HG02884 (cell line): ENCODE measurements at regions not wholly inside any gene's neighbourhood (a gene's known extent, or its start where the extent isn't known, plus 50 kb on each side); places are given as distances from the start of the nearest gene placed in this dataset.

Experiments
- ATAC-seq: cut with Tn5 transposase; IDR thresholded peaks from one replicate; pipeline ENCODE4 v1.9.1; 2021; ENCODE audit warnings: mild to moderate bottlenecking, moderate library complexity; ENCODE audit not compliant: unreplicated experiment

GRCh38 chr4:28117084-28117682 is 1256.5 kb downstream of the STIM2 start:
- ATAC-seq = no peak

GRCh38 chr4:28146191-28146590 is 1285.5 kb downstream of the STIM2 start:
- no peak for ATAC-seq

DNA sequence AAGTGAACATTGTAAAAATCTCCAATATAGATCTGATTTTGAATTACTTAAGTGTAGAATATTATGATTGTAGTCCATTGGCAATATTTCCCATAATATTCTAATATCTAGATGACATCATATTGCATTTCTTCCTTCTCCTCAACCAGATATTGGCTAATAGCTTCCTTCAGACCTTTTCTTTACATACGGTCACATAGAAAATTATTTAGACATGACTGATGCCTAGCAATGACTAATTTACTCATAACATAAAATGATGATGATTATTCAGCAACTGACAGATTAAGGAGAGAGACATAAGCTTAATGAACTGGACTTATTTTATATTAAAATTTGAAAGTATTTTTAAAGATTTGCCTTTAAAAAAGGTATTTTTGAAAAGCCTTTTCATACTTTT is 1287.6 kb downstream of the STIM2 start:
- ATAC-seq = no peak

DNA sequence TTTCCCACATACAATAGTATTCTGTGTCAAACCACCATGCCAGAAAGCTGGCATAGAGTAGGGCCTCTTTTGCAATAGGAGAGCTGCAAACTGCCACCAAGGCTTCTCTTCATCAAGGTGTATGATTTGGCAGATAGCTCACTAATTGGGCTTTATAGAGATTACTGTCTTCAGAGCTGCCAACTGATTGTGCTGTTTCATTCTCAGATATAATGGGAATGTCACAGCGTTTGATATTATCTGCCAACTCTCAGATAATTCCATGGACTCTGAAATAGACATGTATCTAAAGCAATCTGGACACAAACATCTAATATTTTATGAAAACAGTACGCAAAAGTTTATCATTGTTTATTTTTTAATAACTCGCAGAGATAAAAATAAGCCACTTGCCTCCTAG is 1289.1 kb downstream of the STIM2 start:
- no peak for ATAC-seq

DNA sequence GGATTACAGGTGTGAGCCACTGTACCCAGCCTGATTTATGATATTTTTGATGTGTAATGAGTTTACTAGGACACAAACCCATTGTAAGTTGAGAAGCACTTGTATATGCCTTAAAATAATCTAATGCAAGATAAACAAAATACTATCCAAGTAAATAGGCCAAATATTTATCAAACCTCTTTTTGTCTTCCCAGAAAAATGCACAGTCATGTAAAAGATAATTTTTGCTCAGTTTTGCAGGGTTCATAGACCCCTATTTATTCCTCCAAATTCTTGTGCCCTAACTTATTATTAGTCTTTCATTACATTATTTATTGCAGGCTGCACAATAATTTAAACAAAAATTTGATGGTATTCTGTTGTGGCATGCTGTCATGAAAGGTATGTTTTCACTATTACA is 1290.7 kb downstream of the STIM2 start:
- no peak for ATAC-seq

DNA sequence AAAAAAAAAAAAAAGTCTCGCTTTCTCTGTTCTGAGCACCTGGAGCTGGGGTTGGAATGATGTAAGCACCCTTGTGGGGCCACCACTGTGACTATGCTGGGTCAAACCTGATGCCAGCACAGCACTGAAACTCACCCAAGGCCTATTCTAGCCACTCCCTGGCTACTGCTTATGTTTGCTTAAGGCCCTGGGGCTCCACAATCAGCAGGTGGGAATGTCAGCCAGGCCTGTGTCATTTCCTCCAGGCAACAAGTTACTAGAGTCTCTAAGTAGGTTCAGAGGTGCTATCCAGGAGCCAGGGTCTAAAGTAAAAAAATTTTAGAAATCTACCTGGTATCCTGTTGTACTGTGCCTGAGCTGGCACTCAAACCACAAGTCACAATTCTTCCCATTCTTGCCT is 1306.8 kb downstream of the STIM2 start:
- ATAC-seq = no peak

DNA sequence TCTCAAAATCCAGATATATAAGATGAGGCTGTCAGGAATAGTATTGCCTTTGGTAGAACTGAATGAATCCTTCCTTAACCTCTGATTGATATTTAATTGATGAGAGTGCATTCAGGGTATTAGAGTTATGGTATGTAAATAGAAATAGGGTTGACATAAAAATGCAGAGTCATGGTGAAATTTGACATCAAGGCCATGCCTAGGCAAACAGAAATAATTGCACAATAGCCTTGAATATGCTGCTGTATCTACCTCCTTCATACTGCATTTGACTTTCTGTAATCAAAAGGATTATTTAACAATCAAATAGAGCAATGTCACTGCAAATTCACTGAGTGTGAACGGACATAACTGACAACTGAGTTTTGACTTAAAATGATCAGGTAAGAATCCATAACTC is 1316.3 kb downstream of the STIM2 start:
- no peak for ATAC-seq

GRCh38 chr4:28177641-28178040 is 1317.0 kb downstream of the STIM2 start:
- no peak for ATAC-seq

GRCh38 chr4:28179126-28179525 is 1318.5 kb downstream of the STIM2 start:
- no peak for ATAC-seq

DNA sequence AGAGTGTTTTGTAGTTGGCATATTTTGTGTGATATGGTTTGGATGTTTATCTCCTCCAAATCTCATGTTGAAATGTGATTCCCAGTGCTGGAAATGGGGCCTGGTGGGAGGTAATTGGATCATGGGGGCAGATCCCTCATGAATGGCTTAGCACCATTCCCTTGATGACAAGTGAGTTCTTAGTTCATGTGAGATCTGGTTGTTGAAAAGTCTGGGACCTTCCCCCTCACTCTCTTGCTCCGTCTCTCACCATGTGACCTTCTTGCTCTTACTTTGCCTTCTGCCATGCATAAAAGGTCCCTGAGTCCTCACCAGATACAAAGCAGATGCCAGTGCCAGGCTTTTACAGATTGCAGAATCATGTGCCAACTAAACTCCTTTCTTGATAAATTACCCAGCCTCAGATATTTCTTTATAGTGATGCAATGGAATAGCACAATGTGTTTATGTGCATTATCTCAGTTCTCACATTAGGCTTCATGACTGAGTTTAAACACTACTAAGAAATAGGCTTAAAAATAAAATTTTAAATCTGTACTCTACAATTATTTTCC is 1348.8 kb downstream of the STIM2 start:
- no peak for ATAC-seq

DNA sequence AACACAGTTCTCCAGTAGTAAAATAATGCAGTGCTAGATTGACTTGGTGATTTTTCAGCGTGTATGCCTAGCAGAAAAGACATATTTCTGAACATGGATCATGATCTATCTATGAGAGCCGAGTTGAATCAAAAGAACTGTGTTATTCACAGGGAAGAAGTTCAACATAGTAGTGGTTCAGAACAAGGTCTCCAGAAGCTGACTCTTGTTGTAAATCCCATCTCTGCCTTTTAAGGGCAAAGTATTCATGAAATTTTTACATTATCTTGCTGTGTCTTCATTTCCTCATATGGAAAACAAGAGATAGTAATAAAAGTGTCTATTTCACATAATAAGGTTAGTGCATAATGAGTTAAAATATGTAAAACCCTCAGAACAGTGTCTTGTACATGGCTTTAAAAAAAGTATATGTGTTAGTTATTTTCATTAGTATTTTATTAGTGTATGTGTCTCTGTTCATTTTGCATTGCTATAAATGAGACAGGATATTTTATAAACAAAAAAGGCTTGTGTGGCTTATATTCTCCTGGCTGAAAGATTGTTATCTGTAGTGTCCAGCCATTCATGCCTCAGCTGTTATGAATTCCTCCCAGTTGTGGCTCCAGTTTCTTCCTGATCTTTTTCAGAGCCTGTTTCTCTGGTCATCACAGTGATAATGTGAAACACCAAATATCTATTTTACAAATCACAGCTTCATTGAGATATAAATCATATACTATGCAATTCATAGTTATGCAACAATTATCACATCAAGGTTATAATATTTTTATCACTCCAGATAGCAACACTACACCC is 1351.2 kb downstream of the STIM2 start:
- no peak for ATAC-seq

- ATAC-seq = no peak
Measured at GRCh38 chr4:28221536-28221935, 1360.9 kb downstream of the STIM2 start.

- ATAC-seq = no peak
Measured at GRCh38 chr4:28225050-28225449, 1364.4 kb downstream of the STIM2 start.

GRCh38 chr4:28225689-28226353 is 1365.2 kb downstream of the STIM2 start:
- no peak for ATAC-seq

- no peak for ATAC-seq
Measured at GRCh38 chr4:28226962-28227361, 1366.3 kb downstream of the STIM2 start.

- ATAC-seq = no peak
Measured at GRCh38 chr4:28227764-28228163, 1367.1 kb downstream of the STIM2 start.

DNA sequence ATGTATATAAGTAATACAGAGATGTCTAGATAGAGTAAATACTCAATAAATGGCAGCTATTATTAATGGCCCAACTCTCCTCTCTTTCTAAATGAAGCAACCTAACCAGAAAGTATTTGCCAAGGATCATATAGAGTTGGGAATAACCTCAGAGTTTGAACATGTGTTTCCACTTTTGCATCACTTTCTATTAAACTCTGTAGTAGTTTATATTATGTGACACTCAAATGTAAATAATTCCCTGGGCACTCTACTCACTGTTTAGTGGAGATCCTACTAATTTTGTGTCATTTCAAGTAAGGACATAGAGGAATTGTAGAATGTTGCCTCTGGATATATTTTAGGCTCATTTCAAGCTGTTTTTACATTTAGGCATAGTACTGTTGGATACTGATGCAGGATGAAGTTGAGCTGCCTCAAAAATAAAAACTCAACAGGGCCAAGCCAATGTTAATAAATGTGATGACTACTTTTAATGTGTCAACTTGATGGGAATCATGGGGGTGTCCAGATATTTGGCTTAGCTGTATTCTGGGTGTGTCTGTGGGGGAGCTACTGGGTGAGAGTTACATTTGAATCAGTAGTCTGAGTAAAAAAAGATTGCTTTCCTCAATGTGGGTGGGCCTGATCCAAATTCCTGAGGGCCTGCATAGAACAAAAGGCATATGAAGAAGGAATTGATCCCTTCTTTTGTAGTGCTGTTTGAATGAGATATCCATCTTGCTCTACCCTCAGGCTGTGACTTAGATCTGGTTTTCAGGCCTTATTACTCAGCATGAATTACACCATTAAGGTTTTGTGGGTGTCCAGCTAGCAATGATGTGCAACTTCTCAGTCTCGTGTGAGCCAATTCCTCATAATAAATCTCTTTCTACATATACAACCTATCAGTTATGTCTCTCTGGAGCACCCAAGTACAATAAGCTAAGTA is 1368.2 kb downstream of the STIM2 start:
- ATAC-seq = no peak

DNA sequence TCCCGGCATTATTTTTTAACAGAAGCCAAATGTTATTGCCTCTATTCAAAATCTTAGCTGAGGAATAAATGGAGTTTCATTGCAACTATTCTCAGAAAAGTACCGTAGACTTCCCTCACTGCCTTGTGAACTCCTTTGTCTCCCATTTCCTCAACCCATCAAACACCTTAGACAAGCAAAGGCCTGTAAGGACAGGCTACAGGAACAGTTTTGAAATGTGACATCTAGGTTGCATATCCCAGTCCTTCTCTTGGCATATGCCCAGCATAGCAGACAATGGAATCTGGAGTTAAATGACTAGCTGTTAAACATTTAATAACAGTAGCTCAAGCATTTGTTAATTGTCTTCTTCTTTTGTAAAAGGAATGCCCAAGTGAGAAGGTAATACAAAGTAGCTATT is 1371.7 kb downstream of the STIM2 start:
- no peak for ATAC-seq

DNA sequence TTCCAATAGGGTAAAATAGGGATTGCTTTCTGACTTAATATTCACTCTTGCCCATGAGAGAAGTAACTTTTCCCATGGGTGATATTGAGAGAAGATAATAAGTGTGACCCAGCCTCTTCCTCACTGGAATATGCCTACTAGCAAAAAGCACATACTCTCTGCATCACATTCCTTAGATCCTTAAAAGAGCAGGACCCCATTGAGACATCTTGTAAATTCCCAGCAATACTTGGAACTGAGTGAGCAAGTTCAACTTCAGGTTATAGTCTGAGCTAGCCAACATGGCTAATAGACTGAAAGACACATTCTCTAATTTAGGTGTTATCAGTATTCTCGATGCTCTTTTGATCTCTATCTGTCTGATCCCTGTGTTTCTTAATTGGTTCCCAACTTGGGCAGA is 1372.3 kb downstream of the STIM2 start:
- ATAC-seq = no peak

DNA sequence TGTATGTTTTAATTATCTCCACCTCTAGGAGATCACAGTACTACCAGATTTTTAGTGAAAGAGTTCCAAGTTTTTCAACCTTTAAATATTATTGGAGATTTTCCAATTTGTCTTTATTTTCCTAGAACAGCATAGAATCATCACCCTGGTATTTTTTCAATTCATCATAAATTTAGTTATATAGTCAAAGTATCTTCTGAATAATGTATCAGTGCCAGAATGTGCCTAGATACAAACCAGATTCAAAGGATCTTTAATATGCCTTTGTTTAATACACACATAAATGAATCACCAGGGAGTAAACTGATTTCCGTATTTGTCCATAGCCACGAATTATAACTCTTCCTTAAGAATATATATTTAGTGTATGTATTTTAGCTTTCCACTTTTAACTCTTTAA is 1373.1 kb downstream of the STIM2 start:
- no peak for ATAC-seq

GRCh38 chr4:28238876-28239275 is 1378.2 kb downstream of the STIM2 start:
- ATAC-seq = no peak
